ENCODE measurements at regions not wholly inside any gene's neighbourhood (a gene's known extent, or its start where the extent isn't known, plus 50 kb on each side); places are given as distances from the start of the nearest gene placed in this dataset.

DNA sequence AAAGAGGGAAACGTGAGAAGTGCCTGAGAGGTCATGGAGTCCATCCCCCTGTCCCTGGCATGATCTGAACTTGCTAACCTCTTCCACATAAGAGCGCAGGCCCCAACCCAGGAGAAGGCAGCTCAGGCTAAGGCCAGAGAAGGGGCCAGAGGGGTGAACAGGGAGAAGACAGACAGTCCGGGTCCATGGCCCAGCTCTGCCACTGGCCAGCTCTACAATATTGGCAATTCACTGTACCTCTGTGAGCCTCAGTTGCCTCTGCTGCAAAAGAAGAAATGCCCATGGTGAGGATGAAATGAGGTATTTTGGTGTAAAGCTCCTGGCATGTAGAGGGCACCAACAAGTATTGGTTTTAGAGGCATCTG lies 72.3 kb downstream of the CAMK2N1 start:
- H3K27ac ChIP-seq (ENCODE audit: insufficient read depth, low read length): no peak overlapping the region
- no peak overlapping the region for H3K4me2 ChIP-seq (ENCODE audit: extremely low read depth, insufficient read depth, low read length)
- no peak overlapping the region for H3K4me3 ChIP-seq (replicated peaks in 1 of 4; ENCODE audit: control extremely low read depth in 1 of 4, insufficient read depth in 1 of 4, low read depth in 3 of 4, low read length in 4 of 4)
- H3K9me3 ChIP-seq (ENCODE audit: control insufficient read depth, insufficient read depth, low read depth, low read length): no peaks in the 10 kb centered on the region
- TF ChIP-seq EZH2 (IDR thresholded peaks at IDR 0.05; ENCODE audit: low read length, missing control alignments) (no peak), CTCF (conservative IDR thresholded peaks at IDR 0.05 in 1 of 2, IDR thresholded peaks at IDR 0.05 in 1 of 2; ENCODE audit: low read depth in 1 of 2, low read length in 2 of 2) (no peak)
- no peak overlapping the region for H2AFZ ChIP-seq (ENCODE audit: low read length)
- DNase-seq (ENCODE audit: low read depth in 2 of 2): no peak
- no peaks in the 10 kb centered on the region for H4K20me1 ChIP-seq (ENCODE audit: control insufficient read depth, extremely low read depth, insufficient read depth, low read length)
- H3K36me3 ChIP-seq (ENCODE audit: control insufficient read depth, insufficient read depth, low read length): no peaks in the 10 kb centered on the region
- no peaks in the 10 kb centered on the region for H3K27me3 ChIP-seq (ENCODE audit: control insufficient read depth, insufficient read depth, low read length)
- no peaks in the 10 kb centered on the region for H3K79me2 ChIP-seq (ENCODE audit: control insufficient read depth, insufficient read depth, low read length)
- H3K4me1 ChIP-seq (ENCODE audit: control insufficient read depth, extremely low read depth, insufficient read depth, low read length): peaks cover 14% of the 10 kb centered on the region
- H3K9ac ChIP-seq (ENCODE audit: insufficient read depth, low read length): no peak overlapping the region

- Histone ChIP-seq H3K4me3 (replicated peaks in 1 of 4; ENCODE audit: control extremely low read depth in 1 of 4, insufficient read depth in 1 of 4, low read depth in 3 of 4, low read length in 4 of 4) (no peak overlapping the region), H3K9me3 (ENCODE audit: control insufficient read depth, insufficient read depth, low read depth, low read length) (no peaks in the 10 kb centered on the region), H3K36me3 (ENCODE audit: control insufficient read depth, insufficient read depth, low read length) (no peaks in the 10 kb centered on the region), H3K4me1 (ENCODE audit: control insufficient read depth, extremely low read depth, insufficient read depth, low read length) (peaks cover 14% of the 10 kb centered on the region), H3K27ac (ENCODE audit: insufficient read depth, low read length) (no peak overlapping the region), H3K79me2 (ENCODE audit: control insufficient read depth, insufficient read depth, low read length) (no peaks in the 10 kb centered on the region), H3K9ac (ENCODE audit: insufficient read depth, low read length) (no peak overlapping the region), H3K27me3 (ENCODE audit: control insufficient read depth, insufficient read depth, low read length) (no peaks in the 10 kb centered on the region), H4K20me1 (ENCODE audit: control insufficient read depth, extremely low read depth, insufficient read depth, low read length) (no peaks in the 10 kb centered on the region), H3K4me2 (ENCODE audit: extremely low read depth, insufficient read depth, low read length) (no peak overlapping the region), H2AFZ (ENCODE audit: low read length) (no peak overlapping the region)
- no peak for DNase-seq (ENCODE audit: low read depth in 2 of 2)
- TF ChIP-seq EZH2 (IDR thresholded peaks at IDR 0.05; ENCODE audit: low read length, missing control alignments) (no peak), CTCF (conservative IDR thresholded peaks at IDR 0.05 in 1 of 2, IDR thresholded peaks at IDR 0.05 in 1 of 2; ENCODE audit: low read depth in 1 of 2, low read length in 2 of 2) (no peak)
These were observed 72.8 kb downstream of the CAMK2N1 start for GRCh38 chr1:20413136-20413775.

GRCh38 chr1:20411196-20411980 lies 74.6 kb downstream of the CAMK2N1 start:
- Histone ChIP-seq H3K36me3 (ENCODE audit: control insufficient read depth, insufficient read depth, low read length) (no peaks in the 10 kb centered on the region), H3K4me3 (replicated peaks in 1 of 4; ENCODE audit: control extremely low read depth in 1 of 4, insufficient read depth in 1 of 4, low read depth in 3 of 4, low read length in 4 of 4) (peak overlapping the region in 1 of 4 experiments; percentile 13), H3K4me1 (ENCODE audit: control insufficient read depth, extremely low read depth, insufficient read depth, low read length) (peaks cover 14% of the 10 kb centered on the region), H3K27ac (ENCODE audit: insufficient read depth, low read length) (peak overlapping the region; percentile 78), H4K20me1 (ENCODE audit: control insufficient read depth, extremely low read depth, insufficient read depth, low read length) (no peaks in the 10 kb centered on the region), H3K4me2 (ENCODE audit: extremely low read depth, insufficient read depth, low read length) (peak overlapping the region; percentile 46), H3K27me3 (ENCODE audit: control insufficient read depth, insufficient read depth, low read length) (no peaks in the 10 kb centered on the region), H3K9me3 (ENCODE audit: control insufficient read depth, insufficient read depth, low read depth, low read length) (no peaks in the 10 kb centered on the region), H3K9ac (ENCODE audit: insufficient read depth, low read length) (no peak overlapping the region), H3K79me2 (ENCODE audit: control insufficient read depth, insufficient read depth, low read length) (no peaks in the 10 kb centered on the region), H2AFZ (ENCODE audit: low read length) (peak overlapping the region; percentile 27)
- DNase-seq (ENCODE audit: low read depth in 2 of 2): peak; percentile 93 to 94
- TF ChIP-seq CTCF (conservative IDR thresholded peaks at IDR 0.05 in 1 of 2, IDR thresholded peaks at IDR 0.05 in 1 of 2; ENCODE audit: low read depth in 1 of 2, low read length in 2 of 2) (no peak), EZH2 (IDR thresholded peaks at IDR 0.05; ENCODE audit: low read length, missing control alignments) (no peak)

All from fibroblast of lung (primary cell).